GM12878 (cell line): ENCODE measurements at regions not wholly inside any gene's neighbourhood (a gene's known extent, or its start where the extent isn't known, plus 50 kb on each side); places are given as distances from the start of the nearest gene placed in this dataset.

Source experiments
- BCL11A ChIP-seq: IDR thresholded peaks from 2 replicates; pipeline ENCODE4 v1.6.1; 2011; ENCODE audit warnings: low read depth, low read length
- CEBPB ChIP-seq, 2 experiments: fragments of 150-350 bp in 1 of 2; IDR thresholded peaks; 2 replicates each; pipeline ENCODE4 v1.6.1; 2012 to 2014; ENCODE audit warnings: low read depth in 2 of 2, low read length in 2 of 2, borderline replicate concordance in 1 of 2, inconsistent platforms in 1 of 2
- CEBPZ ChIP-seq: fragments of 150-350 bp; IDR thresholded peaks from 2 replicates; pipeline ENCODE4 v1.6.1; 2016; ENCODE audit warnings: low read depth, low read length
- CTCF ChIP-seq, 3 experiments: IDR thresholded peaks in 2 of 3; conservative IDR thresholded peaks in 1 of 3; 2 replicates each; pipeline ENCODE4 v1.5.1; 2011; ENCODE audit warnings: low read depth in 3 of 3, low read length in 3 of 3, mild to moderate bottlenecking in 3 of 3, control low read depth in 2 of 3, moderate library complexity in 2 of 3, inconsistent platforms in 1 of 3, mixed read lengths in 1 of 3; ENCODE audit not compliant: control insufficient read depth in 2 of 3, insufficient read depth in 1 of 3; ENCODE audit errors: extremely low read depth in 1 of 3
- E4F1 ChIP-seq: fragments of 450-650 bp; IDR thresholded peaks from 2 replicates; pipeline ENCODE4 v1.6.1; 2018; ENCODE audit warnings: borderline replicate concordance, mild to moderate bottlenecking; ENCODE audit not compliant: partially characterized antibody
- EGR1 ChIP-seq, 2 experiments: IDR thresholded peaks; 1 replicate in 1 of 2; 2 replicates in 1 of 2; pipeline ENCODE4 v1.6.1; 2011 to 2012; ENCODE audit warnings: low read depth in 2 of 2, low read length in 2 of 2, borderline replicate concordance in 1 of 2, mild to moderate bottlenecking in 1 of 2, moderate library complexity in 1 of 2
- EP300 ChIP-seq, 2 experiments: fragments of 150-350 bp in 1 of 2; IDR thresholded peaks; 2 replicates each; pipeline ENCODE4 v1.6.1; 2011 to 2012; ENCODE audit warnings: low read depth in 2 of 2, low read length in 2 of 2, borderline replicate concordance in 1 of 2, improper control_type of control experiment in 1 of 2, inconsistent platforms in 1 of 2; ENCODE audit not compliant: control insufficient read depth in 1 of 2
- HDAC2 ChIP-seq: fragments of 200-600 bp; sonication (generic); IDR thresholded peaks from 2 replicates; pipeline ENCODE4 v1.6.1; 2017
- LARP7 ChIP-seq: fragments of 450-650 bp; IDR thresholded peaks from 2 replicates; pipeline ENCODE4 v1.6.1; 2017; ENCODE audit warnings: mild to moderate bottlenecking
- POLR2AphosphoS5 ChIP-seq: IDR thresholded peaks from 2 replicates; pipeline ENCODE4 v1.6.1; 2011; ENCODE audit warnings: mild to moderate bottlenecking, low read length, inconsistent platforms
- TCF7 ChIP-seq: IDR thresholded peaks from 2 replicates; pipeline ENCODE4 v1.6.1; 2014; ENCODE audit warnings: antibody characterized with exemption, borderline replicate concordance
- USF2 ChIP-seq: IDR thresholded peaks from 2 replicates; pipeline ENCODE4 v1.6.1; 2011; ENCODE audit warnings: low read depth, low read length, improper control_type of control experiment, borderline replicate concordance
- YY1 ChIP-seq: IDR thresholded peaks from 2 replicates; pipeline ENCODE4 v1.6.1; 2011; ENCODE audit warnings: low read depth, mild to moderate bottlenecking, low read length

GRCh38 chr2:129575431-129575830 is 404.0 kb upstream of the RAB6C start:
- no peak for TF ChIP-seq POLR2AphosphoS5
- TF ChIP-seq CTCF (IDR thresholded peaks at IDR 0.05 in 2 of 3, conservative IDR thresholded peaks at IDR 0.05 in 1 of 3; ENCODE audit: control insufficient read depth in 2 of 3, extremely low read depth in 1 of 3, insufficient read depth in 1 of 3, low read depth in 3 of 3, low read length in 3 of 3) = no peak
- no peak for TF ChIP-seq EP300 (IDR thresholded peaks at IDR 0.05; ENCODE audit: borderline replicate concordance in 1 of 2, control insufficient read depth in 1 of 2, low read depth in 2 of 2, low read length in 2 of 2)
- TF ChIP-seq BCL11A = no peak
- TF ChIP-seq USF2 = no peak
- no peak for TF ChIP-seq E4F1
- TF ChIP-seq TCF7 = no peak
- no peak for TF ChIP-seq YY1
- TF ChIP-seq LARP7 = no peak
- no peak for TF ChIP-seq CEBPZ
- TF ChIP-seq CEBPB (IDR thresholded peaks at IDR 0.05; ENCODE audit: borderline replicate concordance in 1 of 2, low read depth in 2 of 2, low read length in 2 of 2) = no peak
- no peak for TF ChIP-seq HDAC2
- TF ChIP-seq EGR1 (IDR thresholded peaks at IDR 0.05; ENCODE audit: borderline replicate concordance in 1 of 2, low read depth in 2 of 2, low read length in 2 of 2) = no peak
